ENCODE measurements at regions not wholly inside any gene's neighbourhood (a gene's known extent, or its start where the extent isn't known, plus 50 kb on each side); places are given as distances from the start of the nearest gene placed in this dataset.

DNA sequence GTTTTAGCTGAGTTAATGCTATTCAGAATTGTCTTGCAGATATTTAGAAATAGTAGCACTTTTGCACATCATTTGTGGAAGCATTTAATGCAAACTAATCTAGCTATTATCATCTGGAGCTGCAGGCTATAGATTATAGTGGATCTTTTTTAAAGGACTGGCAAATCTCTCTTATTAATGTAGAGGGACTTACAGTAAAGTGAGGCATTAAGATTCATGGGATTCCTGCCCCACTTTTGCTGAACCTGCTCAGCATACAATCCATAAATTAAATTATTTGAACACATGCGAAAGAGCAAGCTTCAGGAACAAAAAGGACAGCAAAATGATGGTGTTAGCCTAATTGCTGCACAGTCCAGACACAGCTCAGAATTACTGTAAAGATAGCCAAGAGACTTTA, 477.7 kb downstream of the DCDC2C start:
- Histone ChIP-seq H3K4me1 (no peaks in the 10 kb centered on the region), H3K36me3 (no peaks in the 10 kb centered on the region), H3K27me3 (no peaks in the 10 kb centered on the region), H3K4me3 (no peak overlapping the region), H3K27ac (replicated peaks in 1 of 4) (no peak overlapping the region), H3K9me3 (peaks cover 0 to 11% (median 3%) of the 10 kb centered on the region in 4 donors)
- no peak for DNase-seq (ENCODE audit: extremely low spot score)
- TF ChIP-seq POLR2AphosphoS5 (IDR thresholded peaks at IDR 0.05) (no peak), POLR2A (IDR thresholded peaks at IDR 0.05; ENCODE audit: low read depth) (no peak)
- TF ChIP-seq, protein P1, sequence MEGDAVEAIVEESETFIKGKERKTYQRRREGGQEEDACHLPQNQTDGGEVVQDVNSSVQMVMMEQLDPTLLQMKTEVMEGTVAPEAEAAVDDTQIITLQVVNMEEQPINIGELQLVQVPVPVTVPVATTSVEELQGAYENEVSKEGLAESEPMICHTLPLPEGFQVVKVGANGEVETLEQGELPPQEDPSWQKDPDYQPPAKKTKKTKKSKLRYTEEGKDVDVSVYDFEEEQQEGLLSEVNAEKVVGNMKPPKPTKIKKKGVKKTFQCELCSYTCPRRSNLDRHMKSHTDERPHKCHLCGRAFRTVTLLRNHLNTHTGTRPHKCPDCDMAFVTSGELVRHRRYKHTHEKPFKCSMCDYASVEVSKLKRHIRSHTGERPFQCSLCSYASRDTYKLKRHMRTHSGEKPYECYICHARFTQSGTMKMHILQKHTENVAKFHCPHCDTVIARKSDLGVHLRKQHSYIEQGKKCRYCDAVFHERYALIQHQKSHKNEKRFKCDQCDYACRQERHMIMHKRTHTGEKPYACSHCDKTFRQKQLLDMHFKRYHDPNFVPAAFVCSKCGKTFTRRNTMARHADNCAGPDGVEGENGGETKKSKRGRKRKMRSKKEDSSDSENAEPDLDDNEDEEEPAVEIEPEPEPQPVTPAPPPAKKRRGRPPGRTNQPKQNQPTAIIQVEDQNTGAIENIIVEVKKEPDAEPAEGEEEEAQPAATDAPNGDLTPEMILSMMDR (IDR thresholded peaks at IDR 0.05) = no peak
- intact Hi-C loops (cut with DNase I) = no loop called here
- 71% methylated on average over 1 of the region's 1 CpG for WGBS

DNA sequence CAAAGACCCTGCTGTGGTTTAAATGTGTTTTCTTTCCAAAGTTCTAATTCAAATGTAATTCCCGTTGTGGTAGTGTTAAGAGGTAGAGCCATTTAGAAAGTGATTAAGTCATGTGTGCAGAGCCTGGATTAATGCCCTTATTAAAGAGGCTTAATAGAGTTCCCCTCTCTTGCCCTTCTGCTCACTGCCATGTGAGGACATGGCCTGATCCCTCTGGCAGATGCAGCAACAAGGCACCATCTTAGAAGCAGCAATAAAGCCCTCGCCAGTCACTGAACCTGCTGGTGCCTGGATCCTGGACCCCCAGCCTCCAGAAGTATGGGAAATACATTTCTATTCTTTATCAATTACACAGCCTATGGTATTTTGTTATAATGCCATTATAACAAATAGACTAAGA, 485.2 kb downstream of the DCDC2C start:
- intact Hi-C loops (cut with DNase I) = no loop called here
- TF ChIP-seq EP300 (IDR thresholded peaks at IDR 0.05) (no peak), POLR2A (IDR thresholded peaks at IDR 0.05; ENCODE audit: low read depth) (no peak), POLR2AphosphoS5 (IDR thresholded peaks at IDR 0.05) (no peak)
- TF ChIP-seq, protein P1 (IDR thresholded peaks at IDR 0.05) = no peak
- no peaks in the 10 kb centered on the region for H3K27me3 ChIP-seq

GRCh38 chr2:4190548-4190947, 487.2 kb downstream of the DCDC2C start:
- 86% methylated on average over 5 of the region's 5 CpGs for WGBS
- H3K4me3 ChIP-seq = no peak overlapping the region
- H3K9me3 ChIP-seq = no peaks in the 10 kb centered on the region
- H3K36me3 ChIP-seq = no peaks in the 10 kb centered on the region
- no peak for DNase-seq (ENCODE audit: extremely low spot score)
- TF ChIP-seq, protein P1 (IDR thresholded peaks at IDR 0.05) = no peak
- TF ChIP-seq EP300 (IDR thresholded peaks at IDR 0.05) (no peak), POLR2AphosphoS5 (IDR thresholded peaks at IDR 0.05) (no peak), POLR2A (IDR thresholded peaks at IDR 0.05; ENCODE audit: low read depth) (no peak)
- intact Hi-C loops (cut with DNase I) = no loop called here
- no peak overlapping the region for H3K27ac ChIP-seq (replicated peaks in 1 of 4)
- no peaks in the 10 kb centered on the region for H3K27me3 ChIP-seq
- no peaks in the 10 kb centered on the region for H3K4me1 ChIP-seq

More for the DNA sequence above, 485.2 kb downstream of the DCDC2C start:
- Histone ChIP-seq H3K27ac (replicated peaks in 1 of 4) (no peak overlapping the region), H3K36me3 (no peaks in the 10 kb centered on the region), H3K4me1 (no peaks in the 10 kb centered on the region), H3K4me3 (no peak overlapping the region), H3K9me3 (no peaks in the 10 kb centered on the region)
- WGBS = 88% methylated on average over 2 of the region's 2 CpGs
- no peak for DNase-seq (ENCODE audit: extremely low spot score)

GRCh38 chr2:4192119-4192518, 488.7 kb downstream of the DCDC2C start:
- WGBS = 86% methylated on average over 2 of the region's 2 CpGs
- no peak overlapping the region for H3K4me3 ChIP-seq
- intact Hi-C loops (cut with DNase I) = no loop called here
- no peaks in the 10 kb centered on the region for H3K9me3 ChIP-seq
- TF ChIP-seq, protein P1 (IDR thresholded peaks at IDR 0.05) = no peak
- TF ChIP-seq POLR2AphosphoS5 (IDR thresholded peaks at IDR 0.05) (no peak), EP300 (IDR thresholded peaks at IDR 0.05) (no peak), POLR2A (IDR thresholded peaks at IDR 0.05; ENCODE audit: low read depth) (no peak)
- H3K27me3 ChIP-seq = no peaks in the 10 kb centered on the region
- no peak for DNase-seq (ENCODE audit: extremely low spot score)
- no peak overlapping the region for H3K27ac ChIP-seq (replicated peaks in 1 of 4)
- no peaks in the 10 kb centered on the region for H3K36me3 ChIP-seq
- no peaks in the 10 kb centered on the region for H3K4me1 ChIP-seq

GRCh38 chr2:4214444-4215205, 511.2 kb downstream of the DCDC2C start:
- no peaks in the 10 kb centered on the region for H3K4me1 ChIP-seq
- intact Hi-C loops (cut with DNase I) = no loop called here
- H3K27me3 ChIP-seq = no peaks in the 10 kb centered on the region
- no peak for DNase-seq (ENCODE audit: extremely low spot score)
- H3K36me3 ChIP-seq = no peaks in the 10 kb centered on the region
- H3K4me3 ChIP-seq = no peak overlapping the region
- H3K27ac ChIP-seq (replicated peaks in 1 of 4) = no peak overlapping the region
- no peaks in the 10 kb centered on the region for H3K9me3 ChIP-seq
- WGBS = 73% methylated on average over 10 of the region's 10 CpGs
- TF ChIP-seq, protein P1 (IDR thresholded peaks at IDR 0.05) = no peak
- TF ChIP-seq POLR2AphosphoS5 (IDR thresholded peaks at IDR 0.05) (no peak), EP300 (IDR thresholded peaks at IDR 0.05) (no peak), POLR2A (IDR thresholded peaks at IDR 0.05; ENCODE audit: low read depth) (no peak)
